ENCODE measurements at regions not wholly inside any gene's neighbourhood (a gene's known extent, or its start where the extent isn't known, plus 50 kb on each side); places are given as distances from the start of the nearest gene placed in this dataset.
"Not testable (repeated sequence)": the region's sequence is repeated elsewhere in the genome, so short reads cannot be mapped to it uniquely, and the experiment has no call there.

DNA sequence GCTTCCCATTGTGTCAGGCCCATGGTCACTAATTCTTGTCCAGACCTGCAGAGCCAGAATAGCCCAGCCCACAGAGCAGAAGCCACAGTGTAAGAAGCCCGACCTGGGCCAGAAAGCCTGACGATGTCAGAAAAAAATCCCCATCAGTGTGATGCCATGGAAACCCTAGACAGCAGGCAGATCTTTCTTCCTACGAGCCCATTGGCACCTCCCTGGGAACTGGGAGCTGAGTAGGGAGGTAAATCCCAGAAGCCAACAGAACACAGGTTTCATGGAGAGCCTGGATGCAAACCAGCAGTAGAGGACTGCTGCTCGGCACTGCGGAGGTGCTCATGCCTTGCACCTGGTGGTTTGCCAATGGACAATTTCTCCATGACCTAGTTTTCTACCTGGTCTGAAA is 82.2 kb upstream of the SLC22A16 start:
- DNase-seq (ENCODE audit: low spot score), result no peak

DNA sequence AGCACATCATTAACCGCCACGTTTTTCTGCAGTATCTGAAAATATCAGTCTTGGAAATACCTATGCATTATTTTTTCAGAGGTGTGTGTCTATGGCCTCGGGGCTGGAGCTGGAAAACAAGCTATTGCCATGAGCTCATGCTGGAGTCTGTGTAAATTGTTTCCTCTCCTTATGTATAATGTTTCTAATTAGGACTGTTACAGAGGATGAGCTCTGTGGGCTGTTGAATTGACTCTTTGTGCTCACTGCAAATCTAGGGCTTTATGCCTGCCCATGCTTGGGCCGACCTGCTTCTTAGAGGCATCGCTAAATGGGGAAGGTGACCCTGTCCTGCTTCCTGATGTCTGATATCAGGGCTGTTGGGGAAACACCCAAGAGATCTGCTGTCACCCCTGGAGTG is 80.8 kb upstream of the SLC22A16 start:
- DNase-seq (ENCODE audit: low spot score), result no peak

DNA sequence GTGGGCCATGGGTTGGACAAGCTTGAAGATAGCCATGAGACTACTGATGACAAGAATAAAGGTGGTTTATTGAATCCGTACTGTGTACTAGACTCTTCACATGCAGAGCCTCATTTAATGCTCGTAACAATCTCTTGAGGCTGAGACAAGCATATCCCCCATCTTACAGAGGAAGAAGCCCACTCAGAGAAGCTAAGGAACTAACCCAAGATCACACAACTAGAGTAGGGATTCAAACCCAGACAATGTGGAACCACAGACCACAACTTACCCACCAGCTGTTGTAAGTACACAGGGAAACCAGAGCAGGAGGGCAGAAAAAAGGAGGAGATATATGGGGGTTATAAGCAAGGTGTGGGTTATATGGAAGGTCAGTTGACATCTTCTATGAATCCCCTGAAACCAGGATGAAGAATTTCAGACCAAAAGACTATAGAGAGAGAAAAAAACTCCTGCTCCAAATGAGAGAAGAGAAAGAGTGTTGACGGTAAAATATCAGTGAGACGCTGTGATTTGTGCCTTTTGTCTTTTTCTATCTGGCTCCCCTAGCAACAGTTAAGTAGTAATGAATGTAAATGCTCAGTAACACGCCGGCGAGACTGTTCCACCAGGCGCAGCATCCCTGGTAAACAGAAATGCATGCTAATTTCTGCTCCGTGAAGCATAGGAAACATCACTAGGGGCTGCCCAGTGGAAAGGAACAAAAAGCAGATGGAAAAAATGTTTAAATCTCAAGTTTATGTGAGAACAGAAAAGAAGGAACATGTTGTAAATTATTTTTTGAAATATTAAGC is 80.1 kb upstream of the SLC22A16 start:
- DNase-seq (ENCODE audit: low spot score), result no peak

DNA sequence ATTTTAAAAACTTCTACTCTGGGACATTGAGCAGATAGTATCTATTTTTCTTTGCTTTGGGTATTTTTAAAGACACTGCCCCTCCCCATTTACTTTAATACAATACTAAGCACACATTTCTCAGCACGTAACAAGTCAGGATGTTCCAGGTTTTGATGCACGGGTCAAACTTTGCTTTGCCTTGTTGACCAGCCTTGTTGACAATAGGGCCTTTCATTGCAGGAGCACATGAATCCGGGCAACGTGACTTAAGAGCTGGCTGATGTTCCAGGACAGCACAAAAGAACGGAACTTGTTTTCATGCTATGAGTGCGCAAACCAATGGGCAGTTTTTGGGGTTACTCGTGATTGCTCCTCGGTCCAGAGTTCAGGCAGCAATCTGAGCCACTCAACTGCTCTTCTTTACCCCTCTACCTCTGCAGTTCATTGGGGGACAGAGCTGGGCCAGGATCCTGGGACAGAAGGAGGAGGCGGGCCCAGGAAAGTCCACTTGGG is 78.6 kb upstream of the SLC22A16 start:
- DNase-seq (ENCODE audit: low spot score), result peak; percentile 28

DNA sequence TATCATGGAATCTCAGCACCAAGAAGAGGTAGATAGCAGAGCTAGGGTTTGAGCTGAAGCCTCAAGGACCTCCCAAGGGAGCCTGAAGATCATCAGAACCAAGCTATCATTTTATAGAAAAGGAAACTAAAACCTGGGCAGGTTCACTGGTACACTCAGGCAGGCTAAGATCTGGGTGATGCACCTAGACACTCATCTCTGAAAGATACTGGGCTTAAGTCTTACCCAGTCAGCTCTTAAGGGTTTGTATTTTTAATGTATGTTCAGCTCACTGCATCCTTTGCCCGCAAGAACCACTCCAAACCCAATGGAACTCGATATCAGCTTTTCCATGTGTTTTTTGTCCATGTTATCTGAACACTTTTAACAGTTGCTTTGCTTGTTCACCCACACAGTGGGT is 78.0 kb upstream of the SLC22A16 start:
- no peak for DNase-seq (ENCODE audit: low spot score)

DNA sequence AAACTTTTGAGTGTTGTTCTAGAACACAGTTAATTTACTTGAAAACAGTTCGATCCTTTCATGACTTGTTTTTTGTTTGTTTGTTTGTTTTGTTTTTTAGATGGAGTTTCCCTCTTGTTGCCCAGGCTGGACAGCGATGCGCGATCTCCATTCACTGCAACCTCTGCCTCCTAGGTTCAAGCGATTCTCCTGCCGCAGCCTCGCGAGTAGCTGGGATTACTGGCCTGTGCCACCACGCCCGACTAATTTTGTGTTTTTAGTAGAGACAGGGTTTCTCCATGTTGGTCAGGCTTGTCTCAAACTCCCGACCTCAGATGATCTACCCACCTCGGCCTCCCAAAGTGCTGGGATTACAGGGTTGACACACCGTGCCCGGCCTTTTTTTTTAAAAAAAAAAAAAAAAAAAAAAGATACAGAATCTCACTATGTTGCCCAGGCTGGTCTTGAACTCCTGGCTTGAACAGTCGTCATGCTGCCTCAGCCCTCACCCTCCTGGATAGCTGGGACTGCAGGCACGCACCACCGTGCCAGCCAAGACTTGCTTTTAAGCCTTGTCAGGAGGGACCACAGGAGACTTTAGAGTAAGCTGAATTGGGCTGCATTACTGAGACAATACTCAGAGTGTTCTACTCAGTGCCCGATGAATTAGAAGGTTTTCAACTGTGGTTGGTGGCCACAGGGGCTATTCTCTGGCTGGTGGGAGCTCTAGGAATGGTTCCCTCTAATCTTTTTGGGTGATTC is 76.7 kb upstream of the SLC22A16 start:
- DNase-seq (ENCODE audit: low spot score), result no peak

DNA sequence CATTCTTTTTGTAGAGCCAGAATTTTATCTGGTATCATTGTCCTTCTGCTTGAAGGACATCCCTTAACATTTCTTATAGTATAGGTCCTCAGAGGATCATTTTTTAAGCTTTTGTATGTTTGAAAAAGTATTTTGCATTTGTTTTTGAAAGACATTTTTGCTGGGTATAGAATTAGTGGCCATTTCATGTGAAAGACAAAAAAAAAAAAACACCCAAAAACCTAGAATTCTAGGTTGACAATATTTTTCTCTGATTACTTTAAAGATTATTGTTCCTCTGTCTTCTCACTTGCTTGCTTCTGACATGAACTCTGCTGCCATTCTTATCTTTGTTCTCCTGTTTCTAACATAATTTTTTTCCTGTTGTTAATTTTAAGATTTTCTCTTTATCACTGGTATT is 75.7 kb upstream of the SLC22A16 start:
- DNase-seq (ENCODE audit: low spot score), result no peak

DNA sequence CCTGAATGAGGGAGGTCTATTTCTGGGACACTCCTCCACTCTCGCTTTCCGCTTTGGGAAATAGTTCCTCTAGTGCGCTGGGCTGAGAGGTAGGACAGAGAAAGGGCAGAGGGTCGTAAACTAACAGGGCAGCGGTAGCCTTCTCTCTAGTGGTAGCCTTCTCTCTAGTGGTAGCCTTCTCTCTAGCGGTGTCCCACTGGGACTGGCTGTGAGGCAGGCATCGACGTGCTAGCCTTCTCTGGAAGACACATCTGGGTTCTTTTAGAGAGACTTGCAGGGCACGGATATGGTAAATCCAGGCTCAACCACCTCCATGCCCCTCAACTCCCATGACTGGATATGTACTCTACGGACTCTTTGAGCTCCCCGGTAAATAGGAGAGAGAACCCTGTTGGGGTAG is 74.7 kb upstream of the SLC22A16 start:
- DNase-seq (ENCODE audit: low spot score), result no peak

DNA sequence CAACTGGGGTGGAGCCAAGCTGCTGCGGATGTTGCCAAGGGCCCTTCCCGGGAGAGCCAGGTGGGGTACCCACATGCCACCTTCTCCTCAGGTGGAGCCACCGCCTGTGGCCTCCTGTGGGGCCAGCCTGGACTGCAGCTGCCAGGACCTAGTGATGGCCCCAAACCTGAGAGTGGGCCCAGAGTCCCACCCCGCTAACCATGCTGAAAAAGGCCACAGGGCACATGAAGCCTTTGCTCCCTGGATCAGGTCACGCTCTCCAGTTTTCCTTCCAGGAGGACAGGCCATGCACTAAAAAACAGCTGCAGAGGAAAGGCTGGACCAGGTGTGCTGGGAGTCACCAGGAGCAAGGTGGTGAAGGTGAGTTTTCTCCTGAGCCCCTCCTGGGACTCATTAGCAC is 73.9 kb upstream of the SLC22A16 start:
- no peak for DNase-seq (ENCODE audit: low spot score)

DNA sequence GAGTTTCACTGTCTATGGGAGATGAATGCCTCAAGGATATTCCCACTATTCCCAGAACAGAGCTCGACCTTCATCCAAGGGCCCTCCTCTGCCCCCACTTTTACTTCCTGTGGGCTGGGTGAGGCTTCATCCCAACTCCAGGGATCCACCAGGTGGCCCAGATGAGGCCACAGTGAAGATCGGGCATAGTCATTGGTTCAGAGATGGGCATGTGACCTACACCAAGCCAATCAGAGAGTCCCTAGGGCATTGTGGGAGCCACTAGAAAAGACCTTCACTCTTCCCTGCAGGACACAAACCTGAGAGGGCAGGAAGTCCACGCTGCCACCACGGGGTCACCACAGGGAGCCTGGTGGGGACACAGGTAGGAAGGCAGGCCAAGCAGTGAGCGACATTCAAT is 72.9 kb upstream of the SLC22A16 start:
- DNase-seq (ENCODE audit: low spot score), result no peak

DNA sequence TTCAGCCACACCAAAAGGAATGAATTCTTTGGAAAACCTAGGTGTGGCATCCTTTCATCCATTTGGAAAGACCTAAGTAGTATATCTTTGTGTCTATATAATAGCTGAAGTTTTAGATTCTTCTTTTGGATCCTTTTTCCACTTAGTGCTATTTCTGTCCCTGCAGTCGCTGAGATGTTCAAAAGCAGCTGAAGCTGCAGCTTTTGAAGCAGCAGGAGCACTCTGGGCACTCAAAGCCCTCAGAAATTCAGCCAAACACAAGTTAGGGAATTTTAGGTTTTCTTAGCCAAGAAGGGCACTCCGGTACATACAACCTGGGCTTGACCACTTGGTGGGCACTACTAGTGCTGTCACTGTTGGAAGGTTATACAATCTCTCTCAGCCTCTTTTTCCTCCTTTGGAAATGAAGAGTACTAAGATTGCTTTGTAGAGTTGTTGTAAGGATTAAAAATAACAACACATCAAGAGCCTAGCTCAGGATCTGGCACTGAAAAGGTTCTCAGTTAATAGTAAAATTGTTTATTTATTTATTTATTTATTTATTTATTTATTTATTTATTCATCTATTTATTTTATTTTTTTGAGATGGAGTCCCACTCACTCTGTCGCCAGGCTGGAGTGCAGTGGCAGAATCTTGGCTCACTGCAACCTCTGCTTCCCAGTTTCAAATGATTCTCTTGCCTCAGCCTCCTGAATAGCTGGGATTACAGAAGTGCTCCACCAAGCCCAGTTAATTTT is 71.9 kb upstream of the SLC22A16 start:
- no peak for DNase-seq (ENCODE audit: low spot score)

DNA sequence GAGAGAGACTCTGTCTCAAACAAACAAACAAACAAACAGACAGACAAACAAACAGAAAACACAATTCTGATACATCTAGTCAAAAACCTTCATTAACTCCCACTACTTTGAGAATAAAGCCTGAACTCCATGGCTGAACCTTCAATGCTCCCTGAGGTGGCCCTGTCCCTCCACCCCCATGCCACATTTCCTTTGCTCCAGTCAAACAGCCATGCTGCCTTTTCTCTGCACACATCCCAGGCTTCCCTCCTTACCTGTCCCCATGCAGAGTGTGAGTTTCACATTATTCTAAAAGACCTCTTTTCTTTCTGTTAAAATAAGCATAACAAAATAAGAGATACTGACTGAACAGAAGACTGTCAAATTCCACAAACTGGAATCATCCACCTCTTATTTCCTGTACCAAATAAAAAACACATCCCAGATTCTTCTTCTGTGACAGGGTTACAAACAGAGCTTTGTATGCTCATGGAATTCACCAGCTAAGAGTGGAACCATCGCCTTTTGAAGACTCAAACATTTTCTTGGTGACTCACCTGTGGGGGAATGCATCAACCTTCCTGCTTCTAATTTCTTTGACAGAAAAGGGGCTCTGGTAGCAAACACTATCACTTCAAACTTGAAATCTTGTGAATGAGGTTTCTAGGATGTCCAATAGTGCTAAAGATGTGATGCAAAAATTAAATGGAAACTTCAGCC is 71.0 kb upstream of the SLC22A16 start:
- DNase-seq (ENCODE audit: low spot score), result no peak

DNA sequence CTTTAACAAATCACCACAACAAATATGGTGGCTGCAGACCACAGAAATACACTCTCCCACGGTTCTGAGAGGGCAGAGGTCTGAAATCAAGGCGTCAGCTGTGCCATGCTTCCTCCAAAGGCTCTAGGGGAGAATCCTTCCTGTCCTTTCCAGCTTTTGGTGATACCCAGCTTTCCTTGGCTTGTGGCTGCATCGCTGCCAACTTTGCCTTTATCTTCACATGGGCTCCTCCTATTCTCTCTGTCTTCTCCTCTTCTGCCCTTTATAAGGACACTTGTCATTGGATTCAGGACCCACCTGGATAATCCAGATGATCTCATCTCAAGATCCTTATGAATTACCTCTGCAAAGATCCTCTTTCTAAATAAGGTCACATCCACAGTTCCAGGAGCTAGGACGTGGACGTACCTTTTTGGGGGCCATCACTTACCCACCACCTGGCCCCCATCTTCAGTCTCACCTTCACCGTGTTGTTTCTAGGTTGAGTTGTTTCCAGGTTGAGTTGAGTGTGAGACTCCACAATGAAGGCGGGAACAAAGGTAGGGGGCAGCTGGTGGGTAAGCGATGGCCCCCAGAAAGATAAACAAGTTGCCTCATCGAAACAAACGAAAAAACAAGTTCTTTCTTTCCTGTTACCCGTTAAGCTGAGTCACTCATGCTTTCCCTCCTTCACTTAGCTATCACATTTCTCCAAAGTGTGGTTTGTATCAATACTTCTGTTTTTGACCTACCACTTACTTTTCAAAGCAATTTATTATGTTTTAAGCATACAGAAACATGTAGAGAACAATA is 68.9 kb upstream of the SLC22A16 start:
- no peak for DNase-seq (ENCODE audit: low spot score)

DNA sequence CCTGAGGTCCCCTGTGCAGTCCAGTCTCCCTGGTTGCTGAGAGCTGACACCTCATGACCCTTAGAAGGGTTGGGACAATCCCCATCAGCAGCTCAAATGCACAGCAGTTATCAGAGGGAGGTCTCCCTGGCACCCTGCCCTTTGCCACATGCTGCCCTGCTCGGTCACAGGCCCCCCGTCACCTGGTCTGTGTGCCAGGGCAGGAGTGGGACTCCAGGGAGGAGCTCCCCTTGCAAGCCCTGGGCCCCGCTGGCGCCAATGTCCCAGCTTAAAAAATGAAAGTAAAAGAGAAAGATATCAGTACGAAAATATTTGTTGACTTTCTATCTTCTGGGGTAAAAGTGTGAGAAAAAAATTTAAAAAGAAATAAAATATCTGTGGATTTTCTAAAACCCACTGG is 68.1 kb upstream of the SLC22A16 start:
- DNase-seq (ENCODE audit: low spot score), result no peak

DNA sequence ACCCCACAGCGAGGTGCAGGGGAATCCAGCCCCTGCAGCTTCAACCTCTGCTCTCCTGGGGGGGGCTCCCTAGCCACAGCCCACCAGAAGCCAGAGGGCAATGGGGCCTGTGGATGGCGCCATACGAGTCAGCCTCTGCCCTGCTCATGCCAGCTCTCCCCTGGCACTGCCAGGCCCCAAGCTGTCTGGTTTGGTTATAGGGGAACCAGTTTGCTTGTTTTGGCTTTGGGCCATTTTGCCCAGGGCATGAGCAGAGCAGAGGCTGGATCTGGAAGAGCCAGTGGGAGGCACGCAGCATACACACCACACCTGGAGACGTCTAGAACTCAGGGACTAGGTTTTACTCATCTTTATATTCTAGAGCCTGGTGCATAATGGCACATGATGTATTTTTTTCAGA is 66.7 kb upstream of the SLC22A16 start:
- peak; percentile 41 for DNase-seq (ENCODE audit: low spot score)

DNA sequence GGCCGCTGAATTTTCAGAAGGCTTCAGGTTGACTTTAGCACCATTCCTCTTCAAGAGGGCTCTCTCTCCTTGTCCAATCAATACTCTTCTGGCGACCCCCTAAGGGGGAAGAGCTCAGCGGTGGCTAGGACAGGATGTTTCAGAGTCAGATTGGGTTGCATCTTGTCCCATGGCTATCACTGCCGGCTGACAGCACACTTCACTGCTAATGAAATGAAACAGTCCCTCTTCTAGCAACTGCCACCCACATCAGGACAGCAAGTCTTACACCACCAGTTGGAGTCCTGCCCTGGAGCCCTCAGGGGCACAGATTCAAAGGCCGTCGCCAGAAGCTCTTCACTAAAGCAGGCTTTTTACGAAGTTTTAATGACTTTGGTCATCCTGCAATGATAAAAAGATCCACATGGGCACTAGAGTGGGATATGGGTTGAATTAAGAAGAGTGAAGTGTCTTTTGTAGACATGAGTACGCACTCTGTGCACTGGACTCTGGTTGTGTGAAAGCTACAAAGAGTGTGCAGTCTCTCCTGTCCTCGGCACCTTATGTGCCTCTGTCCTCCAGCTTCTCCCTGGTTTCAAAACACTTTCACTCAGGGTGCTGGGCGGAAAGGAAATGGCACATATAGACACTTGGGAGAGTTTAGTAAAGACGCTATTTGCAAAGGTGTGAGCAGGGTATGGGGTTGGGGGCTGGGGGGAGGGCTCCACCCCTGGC is 66.1 kb upstream of the SLC22A16 start:
- DNase-seq (ENCODE audit: low spot score), result no peak

DNA sequence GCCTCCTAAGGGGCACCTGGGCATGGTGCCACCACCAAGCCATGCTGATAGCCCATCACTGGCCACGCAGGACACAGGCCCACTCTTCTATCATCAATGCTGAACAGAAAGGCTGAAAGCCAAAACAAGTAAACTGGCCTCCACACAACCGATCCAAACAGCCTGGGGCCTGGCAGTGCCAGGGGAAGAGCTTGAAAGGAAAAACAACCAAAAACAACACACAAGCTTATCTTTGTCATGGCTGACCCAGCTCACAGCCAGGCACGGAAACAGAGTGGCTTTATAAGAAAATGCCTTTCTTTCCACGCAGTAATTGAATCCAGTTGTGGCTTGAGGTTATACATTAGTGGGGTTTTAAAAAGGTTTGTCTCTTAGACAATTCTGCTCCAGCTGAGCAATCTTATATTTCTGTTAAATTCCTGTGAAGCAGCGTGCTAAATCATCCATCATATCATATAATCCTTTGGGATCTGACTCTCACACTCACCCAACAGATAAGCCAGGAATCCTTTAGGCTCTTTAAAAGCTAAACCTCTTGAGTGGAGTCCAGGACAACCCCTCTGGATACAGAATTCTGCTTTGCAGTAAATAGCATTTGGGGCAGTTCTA is 65.4 kb upstream of the SLC22A16 start:
- DNase-seq (ENCODE audit: low spot score), result no peak

DNA sequence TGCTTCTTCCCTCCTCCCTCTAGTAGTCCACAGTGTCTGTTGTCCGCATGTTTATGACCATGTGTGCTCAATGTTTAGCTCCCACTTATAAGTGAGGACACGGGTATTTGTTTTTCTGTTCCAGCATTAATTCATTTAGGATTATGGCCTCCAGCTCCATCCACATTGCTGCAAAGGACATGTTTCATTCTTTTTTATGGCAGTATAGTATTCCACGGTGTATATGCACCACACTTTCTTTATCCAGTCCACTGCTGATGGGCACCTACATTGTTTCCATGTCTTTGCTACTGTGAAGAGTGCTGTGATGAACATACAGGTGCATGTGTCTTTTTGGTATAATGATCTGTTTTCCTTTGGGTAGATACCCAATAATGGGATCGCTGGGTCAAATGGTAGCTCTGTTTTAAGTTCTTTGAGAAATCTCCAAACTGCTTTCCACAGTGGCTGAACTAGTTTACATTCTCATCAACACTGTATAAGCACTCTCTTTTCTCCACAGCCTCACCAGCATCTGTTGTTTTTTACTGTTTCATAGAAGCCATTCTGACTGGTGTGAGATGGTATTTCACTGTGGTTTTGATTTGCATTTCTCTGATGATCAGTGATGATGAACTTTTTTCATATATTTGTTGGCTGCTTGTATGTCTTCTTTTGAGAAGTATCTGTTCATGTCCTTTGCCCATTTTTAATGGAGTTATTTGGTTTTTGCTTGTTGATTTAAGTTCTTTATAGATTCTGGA is 63.0 kb upstream of the SLC22A16 start:
- DNase-seq (ENCODE audit: low spot score), result not testable (repeated sequence)

DNA sequence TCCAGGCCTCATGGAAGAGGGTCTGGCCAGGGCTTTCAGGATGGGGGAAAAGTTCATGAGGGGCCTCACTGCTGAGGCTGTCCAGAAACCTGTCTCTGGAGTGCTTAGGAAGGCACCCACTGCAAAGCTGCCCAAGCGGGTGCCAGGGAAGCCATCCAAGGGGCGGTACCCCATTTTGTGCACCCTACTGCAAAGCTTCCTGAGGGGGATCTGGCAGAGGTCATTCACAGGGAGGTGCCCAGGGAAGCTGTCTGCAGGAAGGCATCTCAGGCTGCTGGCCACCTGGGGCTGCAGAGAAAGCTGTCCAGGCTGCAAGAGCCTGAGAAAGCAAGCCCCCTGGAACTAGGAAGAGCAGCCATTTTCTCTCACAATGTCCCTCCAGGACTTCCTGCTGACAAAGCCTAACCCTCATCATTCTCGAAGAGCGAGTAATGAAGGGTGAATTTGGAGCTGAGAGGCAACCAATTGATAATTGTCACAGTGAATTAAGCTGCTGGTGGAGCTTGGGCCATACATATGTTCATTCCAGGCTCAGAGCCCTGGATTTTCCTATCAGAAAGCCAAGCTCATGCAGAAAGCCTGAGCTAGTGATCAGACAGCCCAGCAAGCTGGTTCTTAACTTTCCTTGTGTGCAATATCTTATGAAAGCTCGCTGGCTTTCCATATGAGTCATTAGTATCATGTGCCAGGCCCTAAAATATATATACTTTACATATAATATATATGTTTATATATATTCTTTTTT is 62.2 kb upstream of the SLC22A16 start:
- no peak for DNase-seq (ENCODE audit: low spot score)
